ENCODE measurements at regions not wholly inside any gene's neighbourhood (a gene's known extent, or its start where the extent isn't known, plus 50 kb on each side); places are given as distances from the start of the nearest gene placed in this dataset.

- H3K27ac Mint-ChIP-seq (ENCODE audit: unreplicated experiment) = no peak overlapping the region
- H3K27me3 Mint-ChIP-seq (ENCODE audit: low read depth) = peaks cover 6% of the 10 kb centered on the region
Observed at GRCh38 chr20:39903806-39904465, 785.1 kb downstream of the MAFB start.

GRCh38 chr20:39899881-39900280 lies 789.2 kb downstream of the MAFB start:
- TF ChIP-seq CTCF (IDR thresholded peaks at IDR 0.05) = no peak
- no peaks in the 10 kb centered on the region for H3K36me3 Mint-ChIP-seq (ENCODE audit: low read depth)
- H3K9me3 Mint-ChIP-seq (ENCODE audit: low read depth) = no peaks in the 10 kb centered on the region
- H3K4me1 Mint-ChIP-seq (ENCODE audit: low read depth) = peaks cover 27% of the 10 kb centered on the region
- DNase-seq (ENCODE audit: low spot score) = no peak
- H3K27ac Mint-ChIP-seq (ENCODE audit: unreplicated experiment) = no peak overlapping the region
- no peak overlapping the region for H3K4me3 Mint-ChIP-seq (ENCODE audit: unreplicated experiment)
- no peaks in the 10 kb centered on the region for H3K27me3 Mint-ChIP-seq (ENCODE audit: low read depth)

More at GRCh38 chr20:39903806-39904465, 785.1 kb downstream of the MAFB start:
- Mint-ChIP-seq H3K4me3 (ENCODE audit: unreplicated experiment) (no peak overlapping the region), H3K36me3 (ENCODE audit: low read depth) (no peaks in the 10 kb centered on the region), H3K4me1 (ENCODE audit: low read depth) (peaks cover 7% of the 10 kb centered on the region), H3K9me3 (ENCODE audit: low read depth) (no peaks in the 10 kb centered on the region)
- TF ChIP-seq CTCF (IDR thresholded peaks at IDR 0.05) = no peak
- no peak for DNase-seq (ENCODE audit: low spot score)

GRCh38 chr20:39898467-39898852 lies 790.6 kb downstream of the MAFB start:
- TF ChIP-seq CTCF (IDR thresholded peaks at IDR 0.05) = no peak
- no peak overlapping the region for H3K27ac Mint-ChIP-seq (ENCODE audit: unreplicated experiment)
- no peaks in the 10 kb centered on the region for H3K9me3 Mint-ChIP-seq (ENCODE audit: low read depth)
- H3K27me3 Mint-ChIP-seq (ENCODE audit: low read depth) = no peaks in the 10 kb centered on the region
- H3K36me3 Mint-ChIP-seq (ENCODE audit: low read depth) = no peaks in the 10 kb centered on the region
- no peak for DNase-seq (ENCODE audit: low spot score)
- H3K4me1 Mint-ChIP-seq (ENCODE audit: low read depth) = peaks cover 24% of the 10 kb centered on the region
- no peak overlapping the region for H3K4me3 Mint-ChIP-seq (ENCODE audit: unreplicated experiment)

GRCh38 chr20:39897781-39898466 lies 791.1 kb downstream of the MAFB start:
- Mint-ChIP-seq H3K9me3 (ENCODE audit: low read depth) (no peaks in the 10 kb centered on the region), H3K4me3 (ENCODE audit: unreplicated experiment) (no peak overlapping the region), H3K4me1 (ENCODE audit: low read depth) (peaks cover 30% of the 10 kb centered on the region), H3K27me3 (ENCODE audit: low read depth) (no peaks in the 10 kb centered on the region), H3K36me3 (ENCODE audit: low read depth) (no peaks in the 10 kb centered on the region), H3K27ac (ENCODE audit: unreplicated experiment) (peak overlapping the region; percentile 27)
- no peak for TF ChIP-seq CTCF (IDR thresholded peaks at IDR 0.05)
- DNase-seq (ENCODE audit: low spot score) = no peak

- no peak for TF ChIP-seq CTCF (IDR thresholded peaks at IDR 0.05)
- Mint-ChIP-seq H3K4me3 (ENCODE audit: unreplicated experiment) (no peak overlapping the region), H3K36me3 (ENCODE audit: low read depth) (no peaks in the 10 kb centered on the region), H3K4me1 (ENCODE audit: low read depth) (peaks cover 31% of the 10 kb centered on the region), H3K27ac (ENCODE audit: unreplicated experiment) (peak overlapping the region; percentile 27), H3K27me3 (ENCODE audit: low read depth) (no peaks in the 10 kb centered on the region), H3K9me3 (ENCODE audit: low read depth) (no peaks in the 10 kb centered on the region)
- DNase-seq (ENCODE audit: low spot score) = no peak
Observed at GRCh38 chr20:39897058-39897457, 792.0 kb downstream of the MAFB start.

Measured in chondrocyte (in vitro differentiated cells).